Activated CD8-positive, alpha-beta T cell treated with anti-CD3 and anti-CD28 coated beads, Interleukin-2, amount 10 ng/mL, durations not matched to agents 7 days and 5 days (primary cell): ENCODE measurements at regions not wholly inside any gene's neighbourhood (a gene's known extent, or its start where the extent isn't known, plus 50 kb on each side); places are given as distances from the start of the nearest gene placed in this dataset.

Experiments
- ATAC-seq: fragments of 150-1000 bp; cut with Tn5 transposase; one replicate; pipeline ENCODE4 v1.10.0; 2021; ENCODE audit warnings: moderate library complexity
- CTCF ChIA-PET: fragments of 350-600 bp; sonication (Branson Sonifier 250); formaldehyde crosslinking; loops from one replicate; lab custom pipeline; 2021; ENCODE audit warnings: antibody characterized with exemption; lab: Charles Lee
- POLR2A ChIA-PET: fragments of 350-600 bp; sonication (Branson Sonifier 250); formaldehyde crosslinking; loops from one replicate; lab custom pipeline; 2021; ENCODE audit warnings: antibody characterized with exemption; lab: Charles Lee
- DNase-seq: peaks from one replicate; pipeline ENCODE4 v3.0.0-alpha.2; 2020
- H3K27ac Mint-ChIP-seq: one replicate; pipeline ENCODE4 v1.8.0; 2021; ENCODE audit warnings: mild to moderate bottlenecking, mixed read lengths
- H3K27me3 Mint-ChIP-seq: one replicate; pipeline ENCODE4 v1.8.0; 2021; ENCODE audit warnings: low read depth, mixed read lengths
- H3K36me3 Mint-ChIP-seq: one replicate; pipeline ENCODE4 v1.8.0; 2021; ENCODE audit warnings: low read depth, mixed read lengths
- H3K4me1 Mint-ChIP-seq: one replicate; pipeline ENCODE4 v1.8.0; 2021; ENCODE audit warnings: low read depth, mixed read lengths
- H3K4me3 Mint-ChIP-seq: one replicate; pipeline ENCODE4 v1.8.0; 2021; ENCODE audit warnings: mild to moderate bottlenecking, mixed read lengths
- H3K9me3 Mint-ChIP-seq: one replicate; pipeline ENCODE4 v1.8.0; 2022; ENCODE audit warnings: mixed read lengths; ENCODE audit not compliant: insufficient read depth

- ChIA-PET CTCF (no interaction called here), POLR2A (no interaction called here)
- Mint-ChIP-seq H3K27me3 (no peaks in the 10 kb centered on the region), H3K36me3 (no peaks in the 10 kb centered on the region), H3K27ac (no peak overlapping the region), H3K4me1 (no peaks in the 10 kb centered on the region), H3K9me3 (peaks cover 4% of the 10 kb centered on the region), H3K4me3 (no peak overlapping the region)
- DNase-seq = no peak
- ATAC-seq = no peak
Measured at GRCh38 chr13:34421858-34422475, 520.1 kb upstream of the NBEA start.

- no peaks in the 10 kb centered on the region for H3K4me1 Mint-ChIP-seq
- DNase-seq (no peak), ATAC-seq (no peak)
- ChIA-PET POLR2A (no interaction called here), CTCF (no interaction called here)
- H3K4me3 Mint-ChIP-seq = no peak overlapping the region
- peaks cover 4% of the 10 kb centered on the region for H3K9me3 Mint-ChIP-seq
- no peak overlapping the region for H3K27ac Mint-ChIP-seq
- no peaks in the 10 kb centered on the region for H3K27me3 Mint-ChIP-seq
- no peaks in the 10 kb centered on the region for H3K36me3 Mint-ChIP-seq
Measured at GRCh38 chr13:34422956-34423355, 519.1 kb upstream of the NBEA start.

GRCh38 chr13:34425327-34425949 lies 516.6 kb upstream of the NBEA start:
- no peak overlapping the region for H3K27ac Mint-ChIP-seq
- H3K4me1 Mint-ChIP-seq = no peaks in the 10 kb centered on the region
- ChIA-PET CTCF (no interaction called here), POLR2A (no interaction called here)
- no peaks in the 10 kb centered on the region for H3K27me3 Mint-ChIP-seq
- H3K36me3 Mint-ChIP-seq = no peaks in the 10 kb centered on the region
- ATAC-seq (no peak), DNase-seq (no peak)
- peaks cover 4% of the 10 kb centered on the region for H3K9me3 Mint-ChIP-seq
- H3K4me3 Mint-ChIP-seq = no peak overlapping the region

- H3K9me3 Mint-ChIP-seq = peaks cover 4% of the 10 kb centered on the region
- no peak overlapping the region for H3K4me3 Mint-ChIP-seq
- H3K4me1 Mint-ChIP-seq = no peaks in the 10 kb centered on the region
- POLR2A ChIA-PET = no interaction called here
- no peaks in the 10 kb centered on the region for H3K36me3 Mint-ChIP-seq
- H3K27ac Mint-ChIP-seq = no peak overlapping the region
- DNase-seq (no peak), ATAC-seq (no peak)
- CTCF ChIA-PET = no interaction called here
- no peaks in the 10 kb centered on the region for H3K27me3 Mint-ChIP-seq
Measured at GRCh38 chr13:34428911-34429310, 513.2 kb upstream of the NBEA start.

GRCh38 chr13:34430294-34430693 lies 511.8 kb upstream of the NBEA start:
- ATAC-seq = no peak
- no peak overlapping the region for H3K27ac Mint-ChIP-seq
- DNase-seq = no peak
- ChIA-PET POLR2A (no interaction called here), CTCF (no interaction called here)
- no peaks in the 10 kb centered on the region for H3K4me1 Mint-ChIP-seq
- H3K36me3 Mint-ChIP-seq = no peaks in the 10 kb centered on the region
- H3K4me3 Mint-ChIP-seq = no peak overlapping the region
- no peaks in the 10 kb centered on the region for H3K27me3 Mint-ChIP-seq
- peaks cover 7% of the 10 kb centered on the region for H3K9me3 Mint-ChIP-seq

GRCh38 chr13:34431827-34432581 lies 510.1 kb upstream of the NBEA start:
- peaks cover 4% of the 10 kb centered on the region for H3K9me3 Mint-ChIP-seq
- DNase-seq (no peak), ATAC-seq (no peak)
- no peak overlapping the region for H3K27ac Mint-ChIP-seq
- H3K4me3 Mint-ChIP-seq = no peak overlapping the region
- CTCF ChIA-PET = no interaction called here
- POLR2A ChIA-PET = no interaction called here
- H3K36me3 Mint-ChIP-seq = no peaks in the 10 kb centered on the region
- H3K4me1 Mint-ChIP-seq = no peaks in the 10 kb centered on the region
- H3K27me3 Mint-ChIP-seq = no peaks in the 10 kb centered on the region

GRCh38 chr13:34435338-34435737 lies 506.7 kb upstream of the NBEA start:
- peaks cover 4% of the 10 kb centered on the region for H3K9me3 Mint-ChIP-seq
- no peak overlapping the region for H3K4me3 Mint-ChIP-seq
- H3K27ac Mint-ChIP-seq = no peak overlapping the region
- no peaks in the 10 kb centered on the region for H3K4me1 Mint-ChIP-seq
- ChIA-PET CTCF (no interaction called here), POLR2A (no interaction called here)
- H3K27me3 Mint-ChIP-seq = no peaks in the 10 kb centered on the region
- no peaks in the 10 kb centered on the region for H3K36me3 Mint-ChIP-seq
- ATAC-seq = no peak
- no peak for DNase-seq

- Mint-ChIP-seq H3K4me3 (no peak overlapping the region), H3K27me3 (no peaks in the 10 kb centered on the region), H3K36me3 (no peaks in the 10 kb centered on the region), H3K4me1 (no peaks in the 10 kb centered on the region), H3K9me3 (peaks cover 4% of the 10 kb centered on the region), H3K27ac (no peak overlapping the region)
- POLR2A ChIA-PET = no interaction called here
- DNase-seq (no peak), ATAC-seq (no peak)
- CTCF ChIA-PET = no interaction called here
Measured at GRCh38 chr13:34437873-34438272, 504.2 kb upstream of the NBEA start.

GRCh38 chr13:34452831-34453230 lies 489.2 kb upstream of the NBEA start:
- H3K27me3 Mint-ChIP-seq = no peaks in the 10 kb centered on the region
- no peaks in the 10 kb centered on the region for H3K36me3 Mint-ChIP-seq
- CTCF ChIA-PET = no interaction called here
- no peak for ATAC-seq
- DNase-seq = no peak
- no peaks in the 10 kb centered on the region for H3K9me3 Mint-ChIP-seq
- no peak overlapping the region for H3K27ac Mint-ChIP-seq
- no peaks in the 10 kb centered on the region for H3K4me1 Mint-ChIP-seq
- POLR2A ChIA-PET = no interaction called here
- no peak overlapping the region for H3K4me3 Mint-ChIP-seq

GRCh38 chr13:34458756-34459715 lies 483.0 kb upstream of the NBEA start:
- Mint-ChIP-seq H3K4me3 (no peak overlapping the region), H3K27me3 (no peaks in the 10 kb centered on the region), H3K36me3 (no peaks in the 10 kb centered on the region), H3K9me3 (no peaks in the 10 kb centered on the region), H3K4me1 (no peaks in the 10 kb centered on the region), H3K27ac (no peak overlapping the region)
- CTCF ChIA-PET = no interaction called here
- DNase-seq (no peak), ATAC-seq (no peak)
- POLR2A ChIA-PET = no interaction called here

GRCh38 chr13:34459856-34460255 lies 482.2 kb upstream of the NBEA start:
- no peak for ATAC-seq
- DNase-seq = no peak
- Mint-ChIP-seq H3K36me3 (no peaks in the 10 kb centered on the region), H3K9me3 (no peaks in the 10 kb centered on the region), H3K4me3 (no peak overlapping the region), H3K27ac (no peak overlapping the region), H3K4me1 (no peaks in the 10 kb centered on the region), H3K27me3 (no peaks in the 10 kb centered on the region)
- CTCF ChIA-PET = no interaction called here
- POLR2A ChIA-PET = no interaction called here

- Mint-ChIP-seq H3K4me3 (no peak overlapping the region), H3K36me3 (no peaks in the 10 kb centered on the region), H3K27me3 (no peaks in the 10 kb centered on the region), H3K4me1 (no peaks in the 10 kb centered on the region), H3K9me3 (no peaks in the 10 kb centered on the region), H3K27ac (no peak overlapping the region)
- ChIA-PET CTCF (no interaction called here), POLR2A (no interaction called here)
- DNase-seq = no peak
- no peak for ATAC-seq
Measured at GRCh38 chr13:34462843-34463242, 479.2 kb upstream of the NBEA start.
